K562 (cell line): ENCODE measurements at regions not wholly inside any gene's neighbourhood (a gene's known extent, or its start where the extent isn't known, plus 50 kb on each side); places are given as distances from the start of the nearest gene placed in this dataset.

ENCODE experiments used
- ASH1L ChIP-seq: fragments of 450-650 bp; IDR thresholded peaks from 2 replicates; pipeline ENCODE4 v1.6.1; 2018; ENCODE audit warnings: borderline replicate concordance, mild to moderate bottlenecking, low read depth; ENCODE audit not compliant: partially characterized antibody
- FOXA1 ChIP-seq: fragments of 450-650 bp; IDR thresholded peaks from 2 replicates; pipeline ENCODE4 v1.6.1; 2016; ENCODE audit warnings: mild to moderate bottlenecking, borderline replicate concordance
- JUND ChIP-seq, 2 experiments: IDR thresholded peaks; 2 replicates in 1 of 2; 3 replicates in 1 of 2; pipeline ENCODE4 v1.6.1; 2011; ENCODE audit warnings: borderline replicate concordance in 2 of 2, low read depth in 2 of 2, low read length in 2 of 2, improper control_type of control experiment in 1 of 2, missing biosample characterization in 1 of 2, missing genetic modification characterization in 1 of 2, missing genetic modification reagents in 1 of 2
- NR4A1 ChIP-seq, 2 experiments: fragments of 250-450 bp in 1 of 2; fragments of 450-650 bp in 1 of 2; sonication (Bioruptor Pico) in 1 of 2; IDR thresholded peaks; 2 replicates each; pipeline versions ENCODE4 v1.4.0 to v1.6.1; 2016 to 2020; ENCODE audit warnings: mild to moderate bottlenecking in 2 of 2, missing compliant biosample characterization in 1 of 2, missing genetic modification characterization in 1 of 2, moderate library complexity in 1 of 2
- POLR2A ChIP-seq: fragments of 450-650 bp; conservative IDR thresholded peaks from 2 replicates; pipeline ENCODE4 v1.6.1; 2016
- RFX5 ChIP-seq: IDR thresholded peaks from 2 replicates; pipeline ENCODE4 v1.6.1; 2011; ENCODE audit warnings: low read depth, mild to moderate bottlenecking, improper control_type of control experiment, low read length
- TBL1XR1 ChIP-seq, 2 experiments: IDR thresholded peaks; 2 replicates each; pipeline ENCODE4 v1.6.1; 2012; ENCODE audit warnings: improper control_type of control experiment in 2 of 2, low read length in 2 of 2, mild to moderate bottlenecking in 1 of 2
- TF ChIP-seq, protein P1 (sequence below), 3 experiments: IDR thresholded peaks in 2 of 3; conservative IDR thresholded peaks in 1 of 3; 2 replicates each; pipeline ENCODE4 v1.5.1; 2011 to 2012; ENCODE audit warnings: low read length in 3 of 3, mild to moderate bottlenecking in 3 of 3, control low read depth in 2 of 3, improper control_type of control experiment in 1 of 3, inconsistent platforms in 1 of 3, low read depth in 1 of 3, mixed read lengths in 1 of 3, moderate library complexity in 1 of 3; ENCODE audit not compliant: insufficient read depth in 2 of 3

DNA sequence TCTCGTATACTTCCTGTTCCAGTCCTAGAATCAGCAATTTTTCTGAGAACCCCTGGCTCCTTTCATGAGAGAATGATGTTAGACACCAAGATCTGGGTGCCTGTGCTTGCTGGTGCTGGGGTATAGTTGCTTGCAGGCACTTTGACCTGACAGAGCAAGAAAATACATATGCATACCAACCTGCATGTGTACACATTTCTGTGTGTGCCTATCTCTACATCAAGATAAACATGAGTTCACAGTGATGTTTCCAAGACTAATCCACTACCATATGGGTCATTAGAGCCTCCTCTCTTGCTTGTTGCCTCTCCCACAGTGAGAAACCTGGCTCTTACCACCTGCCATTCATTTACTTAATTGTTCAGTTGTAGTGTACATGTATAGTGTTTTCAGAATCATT, 229.1 kb upstream of the IGFBP3 start:
- TF ChIP-seq JUND (IDR thresholded peaks at IDR 0.05; ENCODE audit: borderline replicate concordance, low read depth, low read length): no peak
- TF ChIP-seq JUND (tag; IDR thresholded peaks at IDR 0.05; ENCODE audit: borderline replicate concordance, low read depth, low read length): no peak
- TF ChIP-seq RFX5: no peak
- no peak for TF ChIP-seq ASH1L
- no peak for TF ChIP-seq POLR2A
- TF ChIP-seq, protein P1, sequence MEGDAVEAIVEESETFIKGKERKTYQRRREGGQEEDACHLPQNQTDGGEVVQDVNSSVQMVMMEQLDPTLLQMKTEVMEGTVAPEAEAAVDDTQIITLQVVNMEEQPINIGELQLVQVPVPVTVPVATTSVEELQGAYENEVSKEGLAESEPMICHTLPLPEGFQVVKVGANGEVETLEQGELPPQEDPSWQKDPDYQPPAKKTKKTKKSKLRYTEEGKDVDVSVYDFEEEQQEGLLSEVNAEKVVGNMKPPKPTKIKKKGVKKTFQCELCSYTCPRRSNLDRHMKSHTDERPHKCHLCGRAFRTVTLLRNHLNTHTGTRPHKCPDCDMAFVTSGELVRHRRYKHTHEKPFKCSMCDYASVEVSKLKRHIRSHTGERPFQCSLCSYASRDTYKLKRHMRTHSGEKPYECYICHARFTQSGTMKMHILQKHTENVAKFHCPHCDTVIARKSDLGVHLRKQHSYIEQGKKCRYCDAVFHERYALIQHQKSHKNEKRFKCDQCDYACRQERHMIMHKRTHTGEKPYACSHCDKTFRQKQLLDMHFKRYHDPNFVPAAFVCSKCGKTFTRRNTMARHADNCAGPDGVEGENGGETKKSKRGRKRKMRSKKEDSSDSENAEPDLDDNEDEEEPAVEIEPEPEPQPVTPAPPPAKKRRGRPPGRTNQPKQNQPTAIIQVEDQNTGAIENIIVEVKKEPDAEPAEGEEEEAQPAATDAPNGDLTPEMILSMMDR (IDR thresholded peaks at IDR 0.05 in 2 of 3, conservative IDR thresholded peaks at IDR 0.05 in 1 of 3; ENCODE audit: insufficient read depth in 2 of 3, low read depth in 1 of 3, low read length in 3 of 3): no peak
- TF ChIP-seq NR4A1 (CRISPR knock-in tag; IDR thresholded peaks at IDR 0.05): no peak
- TF ChIP-seq NR4A1 (tag; IDR thresholded peaks at IDR 0.05): no peak
- no peak for TF ChIP-seq FOXA1
- no peak for TF ChIP-seq TBL1XR1 (IDR thresholded peaks at IDR 0.05; ENCODE audit: low read length in 2 of 2)
